Neuron (in vitro differentiated cells): ENCODE measurements at regions not wholly inside any gene's neighbourhood (a gene's known extent, or its start where the extent isn't known, plus 50 kb on each side); places are given as distances from the start of the nearest gene placed in this dataset.

ENCODE experiments used
- H2AFZ ChIP-seq: one replicate; pipeline ENCODE4 v1.6.1; 2013; ENCODE audit warnings: low read depth, mild to moderate bottlenecking, inconsistent platforms, low read length, moderate library complexity
- H3K27me3 ChIP-seq: one replicate; pipeline ENCODE4 v1.6.1; 2013; ENCODE audit warnings: low read length; ENCODE audit not compliant: insufficient read depth
- H3K36me3 ChIP-seq: one replicate; pipeline ENCODE4 v1.6.1; 2013; ENCODE audit warnings: low read length; ENCODE audit not compliant: insufficient read depth
- H3K4me1 ChIP-seq: one replicate; pipeline ENCODE4 v1.6.1; 2013; ENCODE audit warnings: low read length; ENCODE audit not compliant: insufficient read depth
- H3K4me3 ChIP-seq: 2 replicates; pipeline ENCODE4 v1.5.1; 2013; ENCODE audit warnings: mild to moderate bottlenecking, low read length, moderate library complexity
- H3K9me3 ChIP-seq: one replicate; pipeline ENCODE4 v1.6.1; 2013; ENCODE audit warnings: low read length

DNA sequence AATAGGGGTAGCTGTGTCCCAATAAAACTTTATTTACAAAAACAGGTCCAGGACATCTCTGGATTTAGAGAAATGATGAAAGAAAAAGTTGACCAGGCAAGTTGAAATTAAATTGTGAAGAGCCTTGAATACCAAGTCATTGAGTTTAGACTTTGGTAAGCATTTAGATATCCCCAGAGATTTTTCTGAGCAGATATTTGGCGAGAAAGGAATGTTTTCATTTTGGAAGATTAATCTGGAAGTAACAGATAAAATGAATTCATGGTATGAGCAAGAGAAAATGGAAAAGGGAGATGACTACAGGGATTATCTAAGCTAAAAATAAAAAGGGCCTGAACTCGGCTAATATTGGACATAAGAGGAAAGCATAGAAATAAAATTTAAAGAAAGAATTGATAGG lies 157.6 kb downstream of the ACTL7B start:
- no peaks in the 10 kb centered on the region for H3K27me3 ChIP-seq
- H3K4me3 ChIP-seq, result no peak overlapping the region
- H3K4me1 ChIP-seq, result no peaks in the 10 kb centered on the region
- H2AFZ ChIP-seq, result no peak overlapping the region
- no peaks in the 10 kb centered on the region for H3K9me3 ChIP-seq
- no peaks in the 10 kb centered on the region for H3K36me3 ChIP-seq

DNA sequence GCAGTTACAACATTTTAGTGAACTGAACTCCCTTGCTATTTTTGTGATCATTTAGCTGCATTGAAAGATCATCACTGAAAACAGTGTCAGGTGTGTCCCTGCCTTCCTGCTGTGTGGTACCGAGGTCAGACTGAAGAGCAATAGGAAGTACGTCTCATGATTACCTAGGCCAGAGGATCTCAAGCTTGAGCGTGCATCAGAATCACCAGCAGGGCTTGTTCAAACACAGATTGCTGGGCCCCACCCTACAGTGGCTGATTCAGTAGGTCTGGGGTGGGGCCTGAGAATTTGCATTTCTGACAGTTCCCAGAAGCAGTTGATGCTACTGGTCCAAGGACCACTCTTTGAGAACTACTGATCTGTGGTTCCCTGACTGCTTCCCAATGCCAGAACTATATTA lies 159.6 kb downstream of the ACTL7B start:
- Histone ChIP-seq H3K36me3 (no peaks in the 10 kb centered on the region), H2AFZ (no peak overlapping the region), H3K27me3 (no peaks in the 10 kb centered on the region), H3K4me1 (no peaks in the 10 kb centered on the region), H3K4me3 (no peak overlapping the region), H3K9me3 (no peaks in the 10 kb centered on the region)

DNA sequence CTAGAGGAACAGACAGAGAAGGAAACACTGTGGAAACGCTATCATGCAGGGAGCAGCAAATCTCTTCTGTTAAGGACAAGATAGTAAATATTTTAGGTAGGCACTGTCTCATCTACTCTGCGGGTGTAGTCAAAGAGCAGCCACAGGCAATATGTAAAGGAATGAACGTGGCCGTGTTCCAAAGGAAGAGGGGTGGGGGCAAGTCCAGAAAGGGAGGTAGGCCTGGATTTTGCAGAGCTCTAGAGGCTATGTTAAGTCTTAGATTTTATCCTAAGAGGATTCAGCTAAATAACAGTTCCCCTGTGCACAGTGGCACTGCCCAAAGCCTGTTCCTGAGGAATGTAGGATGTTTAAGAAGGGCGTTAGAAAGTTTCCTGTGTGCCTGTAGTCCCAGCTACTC lies 161.6 kb downstream of the ACTL7B start:
- Histone ChIP-seq H3K4me3 (no peak overlapping the region), H2AFZ (no peak overlapping the region), H3K9me3 (no peaks in the 10 kb centered on the region), H3K36me3 (no peaks in the 10 kb centered on the region), H3K27me3 (no peaks in the 10 kb centered on the region), H3K4me1 (no peaks in the 10 kb centered on the region)

DNA sequence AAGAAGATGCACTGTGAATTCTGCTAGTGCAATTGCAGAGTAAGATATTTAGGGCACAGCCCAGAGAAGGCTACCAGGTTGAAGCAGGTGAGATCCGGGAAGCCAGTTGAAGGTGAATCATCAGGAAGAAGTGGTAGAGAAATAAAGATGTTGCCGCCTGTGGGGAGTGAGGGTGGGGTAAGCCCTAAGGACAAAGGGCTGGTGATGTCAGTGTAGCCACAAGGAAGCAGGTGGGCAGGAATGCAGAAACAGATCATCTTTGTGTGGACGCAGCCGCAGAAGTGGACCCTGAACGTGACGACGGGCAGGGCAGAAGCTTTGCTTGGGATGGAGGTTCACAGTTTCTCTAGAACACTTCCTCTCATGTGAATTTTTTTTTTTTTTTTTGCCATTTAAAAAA lies 164.2 kb downstream of the ACTL7B start:
- no peaks in the 10 kb centered on the region for H3K9me3 ChIP-seq
- H3K4me3 ChIP-seq, result no peak overlapping the region
- H2AFZ ChIP-seq, result no peak overlapping the region
- H3K27me3 ChIP-seq, result no peaks in the 10 kb centered on the region
- H3K36me3 ChIP-seq, result no peaks in the 10 kb centered on the region
- no peaks in the 10 kb centered on the region for H3K4me1 ChIP-seq

DNA sequence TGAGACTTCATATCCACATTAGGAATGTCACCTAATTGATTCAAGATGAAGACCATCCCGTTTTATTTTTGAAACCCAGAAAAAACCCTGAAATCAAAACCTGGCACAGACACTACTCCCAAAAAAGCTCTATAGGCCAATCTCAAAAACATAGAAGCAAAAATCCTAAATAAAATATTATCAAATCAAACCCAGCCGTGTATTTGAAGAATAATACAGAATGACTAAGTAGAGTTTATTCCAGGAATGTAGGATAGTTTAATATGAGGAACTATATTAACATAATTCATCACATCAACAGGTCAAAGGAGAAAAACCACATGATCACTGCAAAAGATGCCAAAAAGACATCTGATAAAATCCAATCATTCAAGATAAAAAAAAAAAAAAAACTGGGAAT lies 167.1 kb downstream of the ACTL7B start:
- Histone ChIP-seq H3K36me3 (no peaks in the 10 kb centered on the region), H3K4me3 (no peak overlapping the region), H3K27me3 (no peaks in the 10 kb centered on the region)

DNA sequence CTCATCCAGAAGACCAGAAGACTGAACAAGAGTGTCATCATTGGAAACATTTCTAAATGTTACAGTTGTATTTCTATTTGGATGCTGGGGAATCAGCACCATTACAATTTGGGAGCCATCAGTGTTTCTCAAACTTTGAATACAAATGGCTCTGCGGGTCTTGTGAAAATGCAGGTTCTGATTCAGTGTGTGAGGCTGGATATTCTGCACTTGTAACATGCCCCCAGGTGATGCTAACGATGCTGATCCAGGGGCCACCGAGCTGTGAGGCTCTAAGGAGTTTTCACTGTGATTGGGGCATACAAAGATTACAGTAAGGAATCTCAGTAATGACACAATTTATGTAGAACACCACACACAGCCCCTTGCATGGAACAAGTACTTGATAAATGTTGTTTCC lies 167.7 kb downstream of the ACTL7B start:
- no peaks in the 10 kb centered on the region for H3K27me3 ChIP-seq
- H3K36me3 ChIP-seq, result no peaks in the 10 kb centered on the region
- no peak overlapping the region for H2AFZ ChIP-seq
- no peak overlapping the region for H3K4me3 ChIP-seq
- H3K4me1 ChIP-seq, result no peaks in the 10 kb centered on the region
- no peaks in the 10 kb centered on the region for H3K9me3 ChIP-seq

More for the DNA sequence above, 167.1 kb downstream of the ACTL7B start:
- Histone ChIP-seq H2AFZ (no peak overlapping the region), H3K9me3 (no peaks in the 10 kb centered on the region), H3K4me1 (no peaks in the 10 kb centered on the region)

DNA sequence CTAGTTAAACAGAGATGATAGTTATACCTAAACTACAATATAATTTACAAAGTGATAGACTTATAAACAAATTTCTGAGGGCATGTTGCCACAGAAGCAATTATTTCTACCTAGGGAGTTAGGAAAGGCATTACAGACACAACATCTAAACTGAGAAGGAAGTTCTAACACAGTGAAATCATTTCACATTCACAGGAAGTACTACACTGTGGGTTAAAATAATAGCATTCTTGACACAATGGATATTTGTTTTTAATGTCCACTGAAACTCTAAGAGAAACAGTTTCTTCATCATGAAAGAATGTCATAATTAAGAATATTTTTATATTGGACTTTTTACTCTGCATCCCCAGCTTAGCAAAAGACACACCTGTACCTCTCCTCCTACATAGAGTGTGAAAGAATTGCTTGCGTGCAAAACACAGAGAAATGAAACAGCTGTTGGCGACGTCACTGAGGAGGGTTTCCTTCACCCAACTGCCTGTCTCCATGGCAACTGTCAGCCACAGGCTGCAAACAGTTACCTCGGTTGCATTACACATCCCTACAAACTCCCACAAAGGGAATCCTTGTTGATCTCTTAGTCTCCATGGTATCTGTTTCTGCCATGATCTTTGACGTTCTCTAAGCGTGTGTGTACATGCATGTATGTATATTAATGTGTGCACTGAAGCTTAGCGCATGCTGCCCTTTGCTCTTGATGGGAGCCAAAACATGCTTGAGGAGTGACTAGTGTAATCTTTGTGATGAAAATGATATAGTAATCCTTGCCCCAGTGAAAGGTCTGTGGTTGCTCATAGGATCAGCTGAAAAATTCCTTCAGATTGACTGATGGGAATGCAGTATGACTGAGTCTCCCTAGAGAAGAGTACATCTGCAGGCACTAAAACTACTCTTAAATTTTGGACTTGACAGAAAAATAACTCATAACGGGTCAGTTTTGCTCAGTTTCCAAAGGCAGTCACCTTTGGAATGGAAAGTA lies 168.5 kb downstream of the ACTL7B start:
- no peak overlapping the region for H3K4me3 ChIP-seq
- no peaks in the 10 kb centered on the region for H3K9me3 ChIP-seq
- H2AFZ ChIP-seq, result no peak overlapping the region
- H3K27me3 ChIP-seq, result no peaks in the 10 kb centered on the region
- H3K4me1 ChIP-seq, result no peaks in the 10 kb centered on the region
- no peaks in the 10 kb centered on the region for H3K36me3 ChIP-seq

DNA sequence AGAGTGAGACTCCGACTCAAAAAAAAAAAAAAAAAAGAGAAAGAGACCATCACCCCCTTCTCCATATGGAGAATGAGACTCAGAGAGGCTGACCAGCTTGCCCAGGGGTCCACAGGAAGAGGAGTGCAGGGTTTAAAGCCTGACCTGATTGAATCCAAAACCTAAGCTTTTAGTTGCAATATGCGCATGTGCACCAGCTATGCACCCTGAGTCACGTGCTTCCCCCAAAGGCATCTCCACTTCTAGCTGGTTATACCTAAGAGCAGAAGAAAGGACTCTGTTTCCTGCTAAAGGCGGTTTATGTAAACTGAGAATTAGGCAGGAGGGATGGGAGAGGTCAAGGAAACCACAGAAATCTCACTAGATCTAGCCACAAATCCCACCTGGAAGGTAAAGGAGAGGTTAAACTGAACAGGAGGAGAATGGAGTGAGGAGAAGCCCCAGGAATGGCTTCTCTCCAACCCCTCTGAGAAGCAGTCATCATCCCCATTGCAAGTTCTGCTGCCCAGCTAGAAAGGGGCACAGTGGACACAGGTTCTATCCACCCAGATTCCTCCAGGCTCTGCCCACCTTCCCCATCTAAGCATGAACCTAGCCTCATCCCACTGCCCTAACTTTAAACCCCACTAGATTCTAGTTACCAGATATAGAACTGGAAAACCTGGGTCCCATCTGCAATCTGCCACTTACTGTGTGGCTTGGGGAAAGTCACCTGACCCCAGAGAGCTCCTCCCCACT lies 171.3 kb downstream of the ACTL7B start:
- H3K4me3 ChIP-seq, result no peak overlapping the region
- H3K36me3 ChIP-seq, result no peaks in the 10 kb centered on the region

DNA sequence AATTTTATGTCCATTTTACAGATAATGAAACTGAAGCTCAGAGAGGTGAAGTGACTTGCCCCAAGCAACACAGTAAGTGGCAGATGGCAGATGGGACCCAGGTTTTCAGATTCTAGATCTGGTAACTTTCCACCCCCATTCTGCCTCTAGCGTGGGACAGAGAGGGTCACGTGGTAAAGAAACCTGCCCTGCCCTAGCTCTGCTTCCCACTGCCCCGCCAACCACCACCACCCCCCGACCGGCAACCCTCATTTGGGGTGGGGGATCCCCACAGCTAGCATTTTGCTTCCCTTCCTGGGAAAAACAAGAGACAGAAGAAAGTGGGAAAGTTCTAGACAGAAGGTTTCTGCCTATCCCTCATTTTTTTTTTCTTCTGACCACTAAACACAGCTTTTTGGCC lies 172.5 kb downstream of the ACTL7B start:
- no peaks in the 10 kb centered on the region for H3K4me1 ChIP-seq
- H3K4me3 ChIP-seq, result no peak overlapping the region
- H2AFZ ChIP-seq, result no peak overlapping the region
- H3K9me3 ChIP-seq, result no peaks in the 10 kb centered on the region
- H3K36me3 ChIP-seq, result no peaks in the 10 kb centered on the region
- no peaks in the 10 kb centered on the region for H3K27me3 ChIP-seq

More for the DNA sequence above, 171.3 kb downstream of the ACTL7B start:
- H3K4me1 ChIP-seq, result no peaks in the 10 kb centered on the region
- no peak overlapping the region for H2AFZ ChIP-seq
- H3K9me3 ChIP-seq, result no peaks in the 10 kb centered on the region
- H3K27me3 ChIP-seq, result no peaks in the 10 kb centered on the region

DNA sequence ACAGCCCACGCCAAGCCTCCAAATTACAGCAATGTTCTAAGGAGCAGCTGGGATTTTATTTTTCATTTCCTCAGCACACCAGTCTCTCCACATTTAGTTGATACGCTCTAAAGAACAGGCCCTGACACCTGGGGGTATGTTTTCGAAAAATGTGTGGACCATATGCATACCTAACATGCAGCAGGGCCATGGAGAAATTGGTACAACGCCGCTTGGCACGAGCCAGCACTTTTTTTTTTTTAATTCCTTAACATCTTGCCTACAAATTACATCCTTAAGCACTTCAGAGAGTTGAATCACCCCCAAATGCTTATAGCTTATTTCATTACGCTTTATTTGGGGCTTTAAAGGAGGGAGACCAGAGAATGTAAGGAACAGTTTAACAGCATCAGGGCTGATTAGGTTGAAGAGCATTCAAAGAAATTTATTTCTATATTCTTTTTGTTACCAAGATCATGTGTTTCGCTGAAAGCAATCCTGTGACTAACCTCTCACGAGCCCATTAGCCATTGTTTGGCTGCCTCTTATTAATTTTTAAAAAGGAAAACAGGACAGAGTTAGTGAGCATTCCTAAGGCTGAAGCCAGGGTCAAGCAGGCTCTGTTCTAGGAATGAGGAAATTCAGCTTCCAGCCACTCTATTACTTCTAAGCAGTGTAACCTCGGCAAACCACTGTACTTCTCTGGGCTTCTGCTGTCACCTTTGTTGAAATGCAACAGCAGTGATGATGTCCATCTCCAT lies 173.8 kb downstream of the ACTL7B start:
- Histone ChIP-seq H2AFZ (no peak overlapping the region), H3K9me3 (no peaks in the 10 kb centered on the region), H3K27me3 (no peaks in the 10 kb centered on the region), H3K36me3 (no peaks in the 10 kb centered on the region), H3K4me3 (no peak overlapping the region), H3K4me1 (no peaks in the 10 kb centered on the region)

DNA sequence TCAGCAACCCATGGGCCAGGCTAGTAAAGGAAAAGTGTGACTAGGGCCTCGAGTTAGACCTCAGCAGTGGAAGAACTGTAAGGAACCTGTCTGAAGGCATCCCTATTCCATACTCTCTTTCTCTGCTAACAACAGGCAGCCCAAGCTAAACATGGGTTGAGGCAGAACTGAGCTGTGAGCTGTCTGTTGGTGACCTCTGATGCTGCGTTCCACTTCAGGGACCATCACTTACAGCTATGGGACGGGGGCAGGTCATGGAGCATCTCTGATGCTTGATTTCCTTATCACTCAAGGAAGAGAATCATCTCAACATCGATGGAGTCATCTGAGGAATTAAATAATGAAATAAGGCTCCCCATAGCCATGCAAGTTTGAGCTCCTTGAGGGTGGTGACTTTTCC lies 174.8 kb downstream of the ACTL7B start:
- H3K36me3 ChIP-seq, result no peaks in the 10 kb centered on the region
- no peaks in the 10 kb centered on the region for H3K9me3 ChIP-seq
- H2AFZ ChIP-seq, result no peak overlapping the region
- H3K4me1 ChIP-seq, result peaks cover 5% of the 10 kb centered on the region
- H3K27me3 ChIP-seq, result no peaks in the 10 kb centered on the region
- no peak overlapping the region for H3K4me3 ChIP-seq

DNA sequence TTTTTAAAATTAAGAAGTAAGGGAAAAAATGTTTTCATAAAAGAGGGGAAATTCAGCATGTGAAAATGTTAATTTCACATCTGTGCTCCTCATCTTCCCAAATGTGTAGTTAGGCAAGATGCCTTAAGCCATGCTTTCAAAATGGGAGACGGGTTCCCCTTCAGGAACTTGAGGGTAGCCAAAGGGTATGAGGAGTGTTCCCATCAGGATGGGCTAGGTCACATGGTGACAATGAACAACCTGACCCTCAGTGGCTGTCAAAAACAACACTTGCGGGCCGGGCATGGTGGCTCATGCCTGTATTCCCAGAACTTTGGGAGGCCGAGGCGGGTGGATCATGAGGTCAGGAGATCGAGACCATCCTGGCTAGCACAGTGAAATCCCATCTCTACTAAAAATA lies 178.0 kb downstream of the ACTL7B start:
- Histone ChIP-seq H2AFZ (no peak overlapping the region), H3K4me1 (peaks cover 5% of the 10 kb centered on the region), H3K36me3 (no peaks in the 10 kb centered on the region), H3K27me3 (no peaks in the 10 kb centered on the region), H3K9me3 (no peaks in the 10 kb centered on the region), H3K4me3 (no peak overlapping the region)

DNA sequence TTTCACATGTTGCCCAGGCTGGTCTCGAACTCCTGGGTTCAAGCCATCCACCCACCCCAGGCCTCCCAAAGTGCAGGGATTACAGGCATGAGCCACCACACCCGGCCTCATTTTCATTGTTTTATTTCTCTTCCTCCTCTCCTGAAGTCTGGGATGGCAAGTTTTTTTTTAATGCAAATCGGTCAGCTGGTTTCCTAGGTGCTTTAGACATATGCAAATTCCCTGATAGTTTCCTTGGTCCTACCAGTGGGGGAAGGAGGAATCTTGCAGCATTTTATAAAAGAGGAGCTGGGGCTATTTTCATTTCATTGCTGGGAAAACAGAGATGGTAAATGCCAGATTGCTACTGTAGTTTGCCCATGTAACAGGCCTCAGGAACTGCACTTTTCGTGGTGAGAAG lies 179.4 kb downstream of the ACTL7B start:
- H3K27me3 ChIP-seq, result no peaks in the 10 kb centered on the region
- peaks cover 5% of the 10 kb centered on the region for H3K4me1 ChIP-seq
- H2AFZ ChIP-seq, result no peak overlapping the region
- H3K36me3 ChIP-seq, result no peaks in the 10 kb centered on the region
- H3K9me3 ChIP-seq, result no peaks in the 10 kb centered on the region
- no peak overlapping the region for H3K4me3 ChIP-seq
